ENCODE measurements at regions not wholly inside any gene's neighbourhood (a gene's known extent, or its start where the extent isn't known, plus 50 kb on each side); places are given as distances from the start of the nearest gene placed in this dataset.
"Not testable (repeated sequence)": the region's sequence is repeated elsewhere in the genome, so short reads cannot be mapped to it uniquely, and the experiment has no call there.

DNA sequence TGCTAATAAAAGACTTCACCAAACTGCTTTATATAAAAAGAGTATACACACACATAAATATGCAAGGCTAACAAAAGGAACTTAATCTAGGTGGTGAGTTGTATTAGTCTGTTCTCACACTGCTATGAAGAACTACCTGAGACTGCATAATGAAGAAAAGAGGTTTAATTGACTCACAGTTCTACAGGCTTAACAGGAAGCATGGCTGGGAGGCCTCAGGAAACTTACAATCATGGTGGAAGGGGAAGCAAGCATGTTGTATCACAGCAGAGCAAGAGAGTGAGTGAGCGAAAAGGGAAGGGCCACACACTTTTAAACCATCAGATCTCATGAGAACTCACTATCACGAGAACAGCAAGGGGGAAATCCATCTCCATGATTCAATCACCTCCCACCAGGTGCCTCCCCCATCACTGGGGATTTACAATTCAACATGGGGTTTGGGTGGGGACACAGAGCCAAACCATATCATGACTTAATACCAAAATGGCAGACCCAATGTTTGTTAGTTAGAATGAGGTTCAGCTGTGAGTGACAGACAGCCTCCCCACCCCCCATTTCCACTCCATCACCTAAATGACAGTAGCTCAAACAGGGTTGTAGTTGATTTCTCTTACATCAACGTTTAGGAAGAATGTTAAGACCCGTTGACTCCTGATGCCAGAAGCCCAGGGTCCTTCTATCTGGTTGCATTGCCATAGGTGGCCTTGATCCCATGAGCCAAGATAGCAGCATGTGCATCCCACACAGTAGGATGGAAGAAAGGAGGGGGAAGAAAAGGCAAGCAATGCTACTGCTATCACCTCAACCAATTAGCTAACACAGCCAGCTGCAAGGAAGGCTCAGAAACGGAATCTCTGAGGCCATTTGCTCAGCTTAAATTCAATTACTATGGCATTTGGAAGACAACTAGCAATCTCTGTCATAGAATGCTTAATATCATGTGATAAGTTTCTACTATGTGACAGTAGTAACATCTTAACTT is 77.0 kb downstream of the CCDC71L start:
- DNase-seq (ENCODE audit: low spot score), result no peak

DNA sequence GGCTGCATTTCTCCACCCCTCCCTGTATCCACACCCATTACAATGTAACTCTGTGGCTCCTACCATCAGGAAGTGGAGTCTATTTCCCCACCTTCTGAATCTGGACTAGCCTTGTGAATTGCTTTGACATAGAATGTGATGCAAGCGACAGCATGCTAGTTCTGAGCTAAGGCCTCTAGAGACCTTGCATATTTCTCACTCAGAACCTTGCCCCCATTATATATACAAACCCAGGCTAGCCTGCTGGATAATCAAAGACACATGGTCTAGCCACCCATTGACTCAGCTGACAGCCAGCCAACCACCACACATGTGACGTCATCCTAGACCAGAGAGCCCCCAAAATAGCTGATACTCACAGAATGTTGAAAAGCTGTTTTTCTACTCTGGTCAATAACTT is 77.9 kb downstream of the CCDC71L start:
- DNase-seq (ENCODE audit: low spot score), result no peak

- no peak for DNase-seq (ENCODE audit: low spot score)
These were observed 78.6 kb downstream of the CCDC71L start for GRCh38 chr7:106582365-106582764.

DNA sequence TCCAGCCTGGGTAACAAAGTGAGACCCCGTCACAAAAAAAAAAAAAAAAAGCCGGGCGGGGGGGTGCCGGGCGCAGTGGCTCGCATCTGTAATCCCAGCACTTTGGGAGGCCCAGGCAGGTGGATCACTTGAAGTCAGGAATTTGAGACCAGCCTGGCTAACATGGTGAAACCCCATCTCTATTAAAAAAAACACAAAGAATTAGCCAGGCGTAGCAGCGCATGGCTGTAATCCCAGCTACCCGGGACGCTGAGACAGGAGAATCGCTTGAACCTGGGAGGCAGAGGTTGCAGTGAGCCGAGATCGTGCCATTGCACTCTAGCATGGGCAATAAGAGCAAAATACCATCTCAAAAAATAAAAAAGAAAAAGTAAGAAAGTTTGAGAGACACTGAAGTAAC is 81.9 kb downstream of the CCDC71L start:
- not testable (repeated sequence) for DNase-seq (ENCODE audit: low spot score)

DNA sequence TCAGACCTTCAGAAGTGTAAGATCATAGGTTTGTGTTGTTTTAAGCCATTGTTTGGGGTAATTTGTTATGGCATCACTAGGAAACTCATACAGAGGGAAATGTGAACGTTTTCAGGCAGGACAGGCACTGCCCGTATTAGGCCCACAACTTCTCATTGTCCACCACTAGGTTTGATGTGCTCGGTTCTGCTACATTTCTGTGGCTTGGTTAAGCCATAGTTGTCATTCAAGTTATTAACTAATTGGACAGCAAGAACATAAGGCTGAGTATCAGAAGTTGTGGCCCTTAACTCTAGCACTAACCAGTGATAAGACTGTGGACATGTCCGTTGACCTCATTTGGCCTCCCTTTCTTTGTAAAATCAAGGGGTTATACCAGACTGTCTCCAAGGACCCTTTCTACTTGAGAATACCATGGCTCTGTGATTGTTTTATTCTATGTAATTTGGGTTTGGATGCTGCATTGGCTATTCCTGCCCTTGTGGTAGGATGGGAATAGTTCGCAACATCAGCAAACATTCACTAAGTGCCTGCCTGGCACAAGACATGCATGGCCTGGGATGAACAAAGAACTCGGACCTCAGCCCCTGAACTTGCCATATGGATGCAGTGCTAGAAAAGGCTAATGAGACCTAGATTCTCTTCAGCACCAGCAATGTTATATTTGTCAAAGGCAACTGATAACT is 85.7 kb downstream of the CCDC71L start:
- DNase-seq (ENCODE audit: low spot score), result no peak

GRCh38 chr7:106573738-106574137 is 87.2 kb downstream of the CCDC71L start:
- no peak for DNase-seq (ENCODE audit: low spot score)

DNA sequence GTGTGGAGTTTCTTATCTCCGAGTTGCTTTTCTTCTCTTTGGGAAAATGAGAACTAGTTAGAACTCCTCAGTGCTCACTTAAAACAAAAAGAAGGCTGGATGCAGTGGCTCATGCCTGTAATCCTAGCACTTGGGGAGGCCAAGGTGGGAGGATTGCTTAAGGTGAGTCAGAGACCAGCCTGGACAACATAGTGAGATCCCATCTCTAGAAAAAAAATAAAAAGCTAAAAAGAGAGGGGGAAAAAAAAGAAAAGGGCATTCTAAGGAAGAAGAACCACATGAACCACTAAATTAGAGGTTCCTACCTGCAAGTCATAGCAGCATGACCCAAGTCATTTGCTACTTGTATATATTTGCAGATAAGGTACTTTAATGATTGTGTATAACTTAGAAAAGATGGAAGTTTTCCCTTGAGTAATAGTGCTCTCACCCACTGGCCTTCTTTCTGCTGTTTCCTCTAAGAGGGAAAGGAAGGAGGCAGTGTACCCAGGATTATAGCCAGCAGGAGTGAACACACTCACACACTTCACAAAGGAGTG is 87.8 kb downstream of the CCDC71L start:
- DNase-seq (ENCODE audit: low spot score), result no peak

- no peak for DNase-seq (ENCODE audit: low spot score)
These were observed 88.4 kb downstream of the CCDC71L start for GRCh38 chr7:106572394-106573124.

DNA sequence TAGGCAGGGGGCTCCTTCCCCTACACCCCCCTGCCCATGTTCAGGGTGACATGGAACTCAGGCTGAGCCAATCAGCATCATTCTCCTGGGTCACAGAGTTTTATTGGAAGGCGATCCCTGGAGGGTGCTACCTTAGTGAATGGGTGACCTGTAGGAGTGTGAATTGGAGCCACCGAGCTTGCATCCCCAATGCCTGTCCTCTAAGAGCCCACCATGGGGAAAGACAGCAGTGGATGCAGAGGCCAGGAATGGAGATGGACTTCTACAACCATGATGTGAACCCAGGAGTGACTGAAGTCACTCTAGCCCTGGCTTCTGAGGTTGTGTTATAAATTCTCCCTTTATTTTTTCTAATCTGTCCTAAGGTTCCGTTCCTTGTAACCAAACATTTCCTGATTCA is 89.4 kb downstream of the CCDC71L start:
- no peak for DNase-seq (ENCODE audit: low spot score)

- DNase-seq (ENCODE audit: low spot score), result no peak
These were observed 90.0 kb downstream of the CCDC71L start for GRCh38 chr7:106570948-106571418.

- no peak for DNase-seq (ENCODE audit: low spot score)
These were observed 90.8 kb downstream of the CCDC71L start for GRCh38 chr7:106570146-106570545.

- no peak for DNase-seq (ENCODE audit: low spot score)
These were observed 91.4 kb downstream of the CCDC71L start for GRCh38 chr7:106569500-106569929.

DNA sequence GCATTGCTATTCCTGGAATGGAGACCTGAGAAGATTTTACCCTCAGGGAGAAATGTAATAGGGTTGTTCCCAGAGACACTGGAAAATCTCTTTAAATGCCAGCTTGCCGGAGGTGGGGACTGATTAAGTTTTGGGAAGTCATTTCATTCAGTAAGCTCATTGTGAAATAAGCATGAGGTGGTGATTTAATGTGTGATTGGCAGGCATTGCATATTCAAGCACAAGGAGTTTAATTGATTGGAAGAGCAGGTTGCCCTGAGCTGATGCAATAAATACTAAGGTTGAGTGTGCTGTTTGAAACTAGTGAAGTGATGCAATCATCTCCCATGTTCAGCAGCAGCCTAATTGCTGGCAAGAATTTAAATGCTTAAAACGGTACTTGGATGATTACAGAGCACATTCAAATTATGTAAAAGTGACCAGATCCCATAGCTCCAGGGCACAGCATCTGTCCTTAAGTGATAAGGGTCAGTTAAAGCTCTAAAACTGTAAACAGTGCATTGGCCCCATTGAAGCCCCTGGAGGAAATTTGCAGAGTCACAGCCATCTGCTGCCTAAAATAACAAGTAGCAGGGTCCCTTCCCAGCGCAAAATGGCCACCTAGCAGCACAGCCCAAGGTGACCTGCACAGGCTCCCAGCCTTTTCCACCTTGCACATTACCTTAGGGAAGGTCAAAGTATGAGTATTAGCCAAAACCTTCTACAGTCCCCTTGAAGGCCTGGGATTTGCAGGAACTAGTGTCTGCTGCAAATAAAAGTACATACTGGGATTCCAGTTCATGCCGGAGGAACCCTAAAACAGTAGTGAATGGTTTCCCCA is 92.1 kb downstream of the CCDC71L start:
- DNase-seq (ENCODE audit: low spot score), result no peak

DNA sequence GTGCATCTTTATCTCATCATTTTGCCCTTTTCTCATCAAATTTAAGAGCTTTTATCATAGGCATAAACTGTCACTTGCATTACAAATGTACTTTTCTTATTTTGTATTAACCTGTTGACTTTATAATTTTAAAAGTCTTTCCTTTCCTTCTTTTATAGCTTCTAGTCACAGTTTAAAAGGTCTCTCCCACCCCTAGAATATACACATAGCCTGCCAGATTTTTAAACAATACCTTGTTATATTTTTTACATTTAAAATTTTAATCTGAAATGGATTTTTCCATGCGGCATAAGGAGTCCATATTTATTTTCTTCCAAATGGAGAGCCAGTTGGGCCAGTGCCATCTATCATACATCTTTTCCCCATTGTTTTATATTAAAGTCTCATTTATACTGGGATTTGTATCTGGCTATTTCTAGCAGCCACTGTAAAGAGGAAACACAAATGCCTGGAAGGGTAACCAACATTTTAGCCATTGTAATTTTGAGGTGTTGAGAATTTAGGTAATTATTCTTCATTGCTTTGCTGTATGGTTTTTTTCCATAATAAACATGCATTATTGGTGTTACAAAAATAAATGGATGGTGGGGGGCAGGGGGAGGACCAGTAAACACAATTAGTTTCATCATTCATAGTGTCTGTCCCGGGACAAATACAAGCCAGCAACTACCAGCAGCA is 92.8 kb downstream of the CCDC71L start:
- DNase-seq (ENCODE audit: low spot score), result no peak

DNA sequence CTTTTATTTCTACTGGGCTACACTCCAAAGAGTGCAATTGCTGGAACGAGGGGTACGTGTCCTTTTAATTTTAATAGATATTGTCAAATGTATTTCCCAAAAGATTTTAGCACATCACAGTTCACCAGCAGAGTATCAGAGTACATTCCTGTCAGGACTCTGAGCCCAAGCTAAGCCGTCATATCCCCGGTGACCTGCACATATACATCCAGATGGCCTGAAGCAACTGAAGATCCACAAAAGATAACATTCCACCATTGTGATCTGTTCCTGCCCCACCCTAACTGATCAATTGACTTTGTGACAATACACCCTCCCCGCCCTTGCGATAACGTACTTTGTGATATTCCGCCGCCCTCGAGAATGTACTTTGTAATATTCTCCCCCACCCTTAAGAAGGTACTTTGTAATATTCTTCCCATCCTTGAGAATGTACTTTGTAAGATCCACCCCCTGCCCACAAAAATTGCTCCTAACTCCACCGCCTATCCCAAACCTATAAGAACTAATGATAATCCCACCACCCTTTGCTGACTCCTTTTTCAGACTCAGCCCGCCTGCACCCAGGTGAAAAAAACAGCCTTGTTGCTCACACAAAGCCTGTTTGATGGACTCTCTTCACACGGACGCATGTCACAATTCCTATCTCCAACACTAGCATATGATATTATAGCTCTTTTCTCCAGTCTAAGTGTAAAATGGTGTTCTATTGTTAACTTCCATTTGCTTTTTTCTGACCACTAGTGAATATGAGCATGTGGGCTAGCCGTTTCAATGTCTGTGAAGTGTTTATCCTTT is 93.6 kb downstream of the CCDC71L start:
- not testable (repeated sequence) for DNase-seq (ENCODE audit: low spot score)

- DNase-seq (ENCODE audit: low spot score), result no peak
These were observed 94.3 kb downstream of the CCDC71L start for GRCh38 chr7:106566672-106567071.

- DNase-seq (ENCODE audit: low spot score), result no peak
These were observed 94.8 kb downstream of the CCDC71L start for GRCh38 chr7:106566196-106566595.

- DNase-seq (ENCODE audit: low spot score), result no peak
These were observed 95.5 kb downstream of the CCDC71L start for GRCh38 chr7:106565428-106565827.

DNA sequence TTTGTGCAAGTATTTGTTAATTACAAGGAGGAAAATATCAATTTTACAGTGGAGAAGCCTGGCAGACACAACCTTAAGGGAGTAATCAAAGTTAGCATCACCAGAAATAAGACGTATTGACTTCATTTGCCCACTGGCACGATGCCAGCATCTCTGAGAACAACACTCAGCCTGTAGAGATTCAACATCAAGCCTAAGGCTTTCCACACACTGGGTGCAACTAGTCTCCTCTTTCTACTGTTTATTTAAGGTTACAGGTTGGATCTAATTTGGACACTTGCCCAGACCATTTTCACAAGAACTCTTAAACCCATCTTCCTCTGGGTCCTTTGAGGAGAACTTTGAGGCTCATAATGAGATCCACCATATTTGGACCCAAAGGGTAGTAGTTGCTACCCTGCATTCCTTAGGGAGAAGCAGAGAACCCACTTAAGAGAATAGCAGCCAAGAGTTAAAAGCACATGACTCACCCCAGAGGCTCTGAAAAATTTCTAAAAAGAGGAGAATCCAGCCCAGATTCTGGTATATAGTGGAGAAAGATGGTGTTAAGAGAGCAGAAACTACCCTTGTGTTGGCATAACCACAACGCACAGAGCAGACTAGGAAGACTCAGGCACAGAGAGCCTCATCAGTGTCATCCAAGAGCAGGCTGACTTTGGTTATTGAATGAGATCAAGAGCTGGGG is 97.3 kb downstream of the CCDC71L start:
- no peak for DNase-seq (ENCODE audit: low spot score)

All from CD4-positive, alpha-beta T cell treated with Interleukin-2 at 100 ng/mL for 4 hours (primary cell).